ENCODE measurements at regions not wholly inside any gene's neighbourhood (a gene's known extent, or its start where the extent isn't known, plus 50 kb on each side); places are given as distances from the start of the nearest gene placed in this dataset.

DNA sequence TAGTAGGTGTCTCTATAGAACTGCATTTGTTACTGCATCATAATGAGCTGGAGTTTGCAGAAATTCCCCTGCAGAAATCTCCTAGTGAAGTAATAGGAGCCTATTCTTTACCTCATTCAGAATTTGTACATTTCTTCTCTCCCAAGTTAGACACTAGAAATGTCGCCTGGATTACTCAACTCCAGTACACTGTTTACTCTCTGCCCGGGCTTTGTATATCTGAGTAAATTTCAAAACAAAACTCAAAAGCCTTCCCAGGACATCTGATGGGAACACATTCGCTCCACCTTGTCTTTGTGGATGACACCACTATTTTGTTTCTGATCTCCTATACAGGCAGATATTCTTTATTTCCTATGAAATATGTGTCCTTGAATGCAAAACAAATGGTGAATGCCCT, 76.8 kb downstream of the POU3F3 start:
- TF ChIP-seq, protein P1, sequence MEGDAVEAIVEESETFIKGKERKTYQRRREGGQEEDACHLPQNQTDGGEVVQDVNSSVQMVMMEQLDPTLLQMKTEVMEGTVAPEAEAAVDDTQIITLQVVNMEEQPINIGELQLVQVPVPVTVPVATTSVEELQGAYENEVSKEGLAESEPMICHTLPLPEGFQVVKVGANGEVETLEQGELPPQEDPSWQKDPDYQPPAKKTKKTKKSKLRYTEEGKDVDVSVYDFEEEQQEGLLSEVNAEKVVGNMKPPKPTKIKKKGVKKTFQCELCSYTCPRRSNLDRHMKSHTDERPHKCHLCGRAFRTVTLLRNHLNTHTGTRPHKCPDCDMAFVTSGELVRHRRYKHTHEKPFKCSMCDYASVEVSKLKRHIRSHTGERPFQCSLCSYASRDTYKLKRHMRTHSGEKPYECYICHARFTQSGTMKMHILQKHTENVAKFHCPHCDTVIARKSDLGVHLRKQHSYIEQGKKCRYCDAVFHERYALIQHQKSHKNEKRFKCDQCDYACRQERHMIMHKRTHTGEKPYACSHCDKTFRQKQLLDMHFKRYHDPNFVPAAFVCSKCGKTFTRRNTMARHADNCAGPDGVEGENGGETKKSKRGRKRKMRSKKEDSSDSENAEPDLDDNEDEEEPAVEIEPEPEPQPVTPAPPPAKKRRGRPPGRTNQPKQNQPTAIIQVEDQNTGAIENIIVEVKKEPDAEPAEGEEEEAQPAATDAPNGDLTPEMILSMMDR (IDR thresholded peaks at IDR 0.05; ENCODE audit: insufficient read depth, low read depth, low read length): no peak
- DNase-seq (ENCODE audit: low read depth): no peak
- H3K4me3 ChIP-seq (ENCODE audit: low read depth, low read length): no peak overlapping the region

DNA sequence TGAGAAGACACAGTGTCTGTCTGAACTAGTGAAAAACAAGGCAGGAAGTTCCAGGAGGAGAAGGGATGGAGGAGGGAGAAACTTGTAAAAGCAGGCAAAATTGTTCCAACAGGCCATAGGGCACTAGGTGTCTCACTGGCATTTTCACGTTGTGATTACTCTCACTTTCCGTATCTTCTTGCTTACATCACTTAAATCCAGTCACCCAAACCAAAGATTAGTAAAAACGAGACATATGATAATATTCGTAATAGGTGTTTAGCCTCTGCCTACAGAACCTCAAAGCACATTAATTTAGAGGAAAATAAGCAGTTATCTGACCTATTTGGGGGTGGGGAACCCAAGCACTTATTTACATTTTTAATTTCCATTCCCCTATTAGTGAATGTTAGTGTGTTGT, 78.3 kb downstream of the POU3F3 start:
- TF ChIP-seq, protein P1 (IDR thresholded peaks at IDR 0.05; ENCODE audit: insufficient read depth, low read depth, low read length): no peak
- no peak for DNase-seq (ENCODE audit: low read depth)
- no peak overlapping the region for H3K4me3 ChIP-seq (ENCODE audit: low read depth, low read length)

DNA sequence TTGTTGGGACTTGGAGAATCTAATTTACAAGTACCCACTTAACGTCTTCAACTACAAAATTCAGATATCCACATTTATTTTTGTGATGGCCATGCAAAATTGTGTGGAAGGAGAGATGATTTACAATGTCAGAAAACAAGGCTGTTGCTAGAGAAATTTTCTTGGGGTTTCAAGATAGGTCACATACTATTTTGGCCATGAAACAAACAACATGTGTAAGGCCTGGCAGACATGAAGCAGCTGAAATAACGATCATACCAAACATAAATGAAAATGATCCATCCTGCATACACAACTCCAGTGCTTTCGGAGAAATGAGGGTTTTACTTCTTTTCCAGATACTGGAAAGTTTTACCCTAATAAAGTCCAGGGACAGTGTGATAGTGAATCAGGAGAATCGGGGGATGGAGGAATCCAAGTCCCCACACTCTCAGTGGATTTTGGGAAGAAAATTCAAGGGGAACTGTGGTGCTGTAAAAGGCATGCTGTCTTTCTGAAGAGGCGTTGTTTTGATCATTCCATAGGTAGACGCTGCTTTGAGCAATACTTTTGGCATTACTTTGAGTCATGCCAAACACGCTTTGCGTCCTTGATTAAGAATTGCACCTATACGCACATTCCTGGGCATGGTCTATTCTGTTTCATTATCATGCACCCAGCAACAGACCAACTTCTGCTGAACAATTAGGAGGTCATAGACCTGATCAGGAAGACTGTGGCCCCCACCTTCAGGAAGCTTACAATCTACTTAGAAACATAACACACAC, 79.4 kb downstream of the POU3F3 start:
- TF ChIP-seq, protein P1 (IDR thresholded peaks at IDR 0.05; ENCODE audit: insufficient read depth, low read depth, low read length): no peak
- no peak overlapping the region for H3K4me3 ChIP-seq (ENCODE audit: low read depth, low read length)
- DNase-seq (ENCODE audit: low read depth): no peak

DNA sequence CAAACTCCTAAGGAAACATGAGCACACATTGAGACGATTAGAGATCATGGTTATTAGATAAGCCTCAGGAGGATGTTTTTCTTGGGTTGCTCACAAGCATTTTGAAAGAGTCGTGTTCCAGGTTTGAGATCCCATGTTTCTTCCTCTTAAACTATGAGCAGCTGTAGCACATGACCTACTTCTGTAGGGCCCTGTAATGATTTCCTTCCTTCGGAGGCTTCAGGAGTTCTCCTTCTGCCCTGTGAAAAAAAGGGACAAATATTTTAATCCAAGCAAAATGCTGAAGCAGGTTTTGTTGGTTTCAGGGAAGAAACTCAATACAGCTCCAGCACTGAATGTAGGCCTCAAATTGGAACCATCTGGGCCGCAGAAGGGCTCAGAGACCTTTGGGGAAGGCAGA, 82.6 kb downstream of the POU3F3 start:
- TF ChIP-seq, protein P1 (IDR thresholded peaks at IDR 0.05; ENCODE audit: insufficient read depth, low read depth, low read length): no peak
- H3K4me3 ChIP-seq (ENCODE audit: low read depth, low read length): no peak overlapping the region
- DNase-seq (ENCODE audit: low read depth): no peak

DNA sequence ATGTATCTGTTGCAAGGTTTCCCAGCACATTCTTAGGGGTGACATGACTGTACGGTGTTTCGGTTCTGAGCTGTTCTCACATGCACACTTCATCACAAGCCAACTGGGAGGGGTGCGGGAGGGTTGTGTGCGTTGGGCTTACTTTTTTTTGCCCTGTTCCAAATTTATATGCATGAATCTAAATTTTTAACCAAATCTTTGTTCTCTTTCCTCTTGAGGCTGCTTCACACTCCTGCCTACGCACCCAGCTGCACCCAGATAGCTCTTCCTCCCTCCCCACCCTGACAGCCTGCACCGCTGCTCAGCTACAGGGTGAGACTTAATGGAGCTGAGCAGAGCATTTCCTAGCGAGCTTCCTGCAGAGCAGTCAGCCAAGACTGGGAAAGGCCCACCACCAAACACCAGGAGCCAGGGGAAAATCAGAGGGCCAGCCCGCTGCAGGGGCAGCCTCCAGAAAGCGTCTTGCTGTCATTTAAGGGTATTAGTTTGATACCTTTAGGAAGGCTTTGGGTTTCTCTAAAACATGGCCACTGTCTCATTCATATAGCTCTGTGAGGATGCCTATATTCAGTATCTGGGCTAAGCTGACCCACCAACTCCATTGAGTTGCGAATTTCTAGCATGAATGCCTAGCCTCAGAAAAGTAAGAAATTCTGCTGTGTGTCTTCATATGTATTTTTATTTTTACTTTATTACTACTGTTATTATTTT, 84.5 kb downstream of the POU3F3 start:
- TF ChIP-seq, protein P1 (IDR thresholded peaks at IDR 0.05; ENCODE audit: insufficient read depth, low read depth, low read length): no peak
- H3K4me3 ChIP-seq (ENCODE audit: low read depth, low read length): no peak overlapping the region
- no peak for DNase-seq (ENCODE audit: low read depth)

DNA sequence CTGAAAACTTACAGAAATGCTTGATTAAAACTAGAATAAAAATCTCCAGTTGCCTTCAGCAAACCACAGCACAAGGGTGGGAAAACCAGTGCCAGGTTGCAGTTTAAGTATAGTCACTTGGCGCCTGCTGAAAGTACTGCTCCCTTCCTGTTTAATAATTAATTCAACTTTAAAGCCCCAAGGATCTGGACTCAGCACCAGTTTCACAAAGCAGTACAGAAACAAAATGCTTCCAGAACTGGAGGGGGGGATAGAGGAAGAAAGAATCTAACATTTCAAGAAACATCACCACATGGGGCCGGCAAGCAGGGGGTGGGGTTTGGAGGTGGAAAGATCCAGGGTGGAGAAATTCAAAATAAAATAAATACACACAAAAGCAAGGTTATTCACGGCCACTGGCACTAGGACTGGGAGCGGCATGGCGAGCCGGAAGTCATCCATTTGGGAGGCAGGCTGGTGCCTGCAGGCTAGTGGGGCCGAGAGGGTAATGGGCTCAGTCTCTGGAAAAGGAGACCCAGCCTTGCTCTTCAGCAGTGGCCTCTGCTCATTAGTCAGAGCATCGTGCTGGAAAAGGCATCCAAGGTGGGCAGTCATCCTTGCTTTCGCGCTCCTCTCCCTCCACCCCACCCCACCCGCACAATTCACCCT, 85.8 kb downstream of the POU3F3 start:
- H3K4me3 ChIP-seq (ENCODE audit: low read depth, low read length): no peak overlapping the region
- TF ChIP-seq, protein P1 (IDR thresholded peaks at IDR 0.05; ENCODE audit: insufficient read depth, low read depth, low read length): no peak
- no peak for DNase-seq (ENCODE audit: low read depth)

Measured in fibroblast of villous mesenchyme (primary cell).